Activated CD8-positive, alpha-beta memory T cell treated with anti-CD3 and anti-CD28 coated beads for 48 hours (primary cell): ENCODE measurements at regions not wholly inside any gene's neighbourhood (a gene's known extent, or its start where the extent isn't known, plus 50 kb on each side); places are given as distances from the start of the nearest gene placed in this dataset.
A peak's percentile ranks its signal among the peaks of the same experiment; 100 is the strongest.
"Not testable (repeated sequence)": the region's sequence is repeated elsewhere in the genome, so short reads cannot be mapped to it uniquely, and the experiment has no call there.

Experiments
- DNase-seq, 3 experiments: peaks; one replicate each; pipeline ENCODE4 v3.0.0-alpha.2; 2020; ENCODE audit warnings: low read depth in 2 of 3, low spot score in 2 of 3

DNA sequence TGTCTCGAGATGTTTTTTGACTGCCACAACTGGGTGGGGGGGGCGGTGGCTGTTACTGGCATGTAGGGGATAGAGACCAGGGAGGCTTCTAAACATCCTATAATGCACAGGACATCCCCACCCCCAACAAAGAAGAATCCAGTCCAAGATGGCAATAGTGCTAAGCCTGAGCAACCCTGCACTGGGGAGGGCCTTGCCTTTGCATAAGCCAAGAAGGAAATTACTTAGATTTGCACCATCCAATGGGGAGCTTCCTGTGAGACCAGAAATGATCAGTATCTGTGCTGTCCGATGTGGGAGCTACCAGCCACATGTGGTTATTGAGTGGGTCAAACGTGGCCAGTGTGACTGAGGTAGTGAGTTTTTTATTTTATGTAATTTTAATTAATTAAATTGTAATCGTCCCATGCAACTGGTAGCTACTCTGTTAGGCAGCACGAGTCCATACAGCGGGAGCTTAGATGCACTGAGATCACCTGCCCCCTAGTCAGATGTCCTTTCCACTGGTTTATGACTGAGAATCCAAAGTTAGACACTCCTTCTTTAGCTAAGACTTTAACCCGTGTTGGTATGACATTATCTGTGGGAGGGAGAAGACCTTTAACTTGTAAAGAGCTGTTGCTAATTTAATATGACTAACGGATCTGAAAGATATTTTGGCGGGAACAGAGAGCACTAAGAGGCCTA, 97.4 kb upstream of the NEDD9 start:
- no peak for DNase-seq

DNA sequence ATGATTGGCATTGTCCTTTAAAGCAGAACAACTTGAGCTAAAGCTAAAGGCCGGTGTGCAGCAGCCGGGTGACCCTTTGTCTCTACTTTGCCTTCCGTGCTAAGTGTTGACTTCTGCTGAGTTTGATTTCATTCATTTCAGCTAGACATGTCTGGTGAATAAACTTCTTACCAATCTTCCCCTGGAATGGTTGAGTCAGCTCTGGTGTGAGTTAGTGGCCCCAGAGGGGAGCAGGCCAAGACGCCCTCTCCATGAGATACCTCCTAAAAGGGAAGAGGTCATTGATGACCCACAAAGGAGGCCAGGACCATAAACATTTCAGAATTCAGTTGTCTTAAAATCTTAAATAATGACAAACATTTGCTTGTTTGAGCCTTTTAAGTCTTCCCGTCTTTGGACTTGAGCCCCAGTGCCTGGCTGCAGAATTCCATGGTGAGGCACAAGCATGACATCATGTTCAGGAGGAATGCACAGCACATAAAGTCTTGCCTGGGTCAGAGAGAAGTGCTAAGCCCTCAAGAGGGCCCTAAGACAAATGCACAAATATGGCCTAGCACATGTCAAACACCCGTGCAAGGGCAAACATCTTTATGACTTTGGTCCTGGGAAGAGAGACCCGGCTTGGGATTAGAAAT, 96.3 kb upstream of the NEDD9 start:
- no peak for DNase-seq

DNA sequence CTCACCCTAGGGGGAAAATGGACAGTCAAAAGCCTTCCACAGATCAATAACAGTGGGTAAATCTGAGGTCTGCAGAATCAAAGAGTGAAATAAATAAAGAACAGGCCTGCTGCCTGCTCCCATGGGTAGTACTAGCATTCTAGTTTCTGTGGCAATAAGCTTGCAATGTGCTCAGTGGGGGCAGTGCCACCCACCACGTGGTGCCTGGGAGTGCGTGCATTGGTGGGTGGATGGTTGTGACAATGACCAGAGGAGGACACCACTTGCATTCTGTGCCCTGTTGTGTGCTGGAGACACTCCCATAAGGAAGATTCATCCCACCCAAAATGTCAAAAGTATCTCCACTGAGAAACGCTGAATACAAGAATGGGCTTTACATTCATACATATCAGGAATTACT, 95.5 kb upstream of the NEDD9 start:
- no peak for DNase-seq

DNA sequence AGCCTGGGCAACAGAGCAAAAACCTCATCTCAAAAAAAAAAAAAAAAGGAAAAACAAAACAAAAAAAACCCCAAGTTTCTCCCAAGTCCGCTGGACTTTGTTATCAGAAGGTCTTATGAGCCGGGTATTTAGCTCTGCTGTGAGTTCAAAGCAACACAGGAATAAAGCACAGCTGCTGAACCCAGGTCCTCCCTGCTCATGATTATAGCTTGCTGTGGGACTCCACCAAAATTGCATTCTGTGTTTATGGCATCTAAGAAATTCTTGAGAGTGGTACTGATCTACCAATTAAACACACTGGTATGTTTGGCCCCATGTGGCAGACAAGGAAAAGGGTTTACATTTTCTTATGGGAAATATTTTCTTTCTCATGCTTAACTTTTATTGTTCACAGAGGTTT, 93.6 kb upstream of the NEDD9 start:
- no peak for DNase-seq

DNA sequence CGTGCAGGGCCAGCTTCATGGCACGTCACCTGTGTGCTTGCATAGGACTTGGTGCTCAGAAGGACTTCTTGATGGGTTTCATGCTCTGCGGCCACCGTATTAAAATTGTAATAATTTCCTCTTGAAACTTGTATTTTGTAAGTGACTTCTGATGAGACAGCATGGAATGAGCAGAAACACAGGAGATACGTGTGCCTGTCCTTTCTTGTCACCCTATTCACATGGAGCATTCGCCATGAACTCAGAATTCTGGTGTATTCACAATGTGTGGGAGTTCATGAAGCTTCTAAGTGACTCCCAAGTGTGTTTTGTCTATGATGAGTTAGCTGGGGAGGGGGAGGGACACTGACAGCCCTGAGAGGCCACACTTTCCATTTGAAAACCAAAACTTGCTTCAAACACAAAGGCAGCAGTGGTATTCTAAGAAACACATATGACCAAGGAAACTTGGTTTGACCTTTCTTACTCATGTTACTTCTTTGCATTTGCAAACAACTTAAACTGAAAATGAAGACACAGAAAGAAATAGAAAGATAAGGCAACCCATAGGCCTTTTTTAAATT, 92.1 kb upstream of the NEDD9 start:
- peak in 1 of 3 experiments; percentile 23 for DNase-seq

DNA sequence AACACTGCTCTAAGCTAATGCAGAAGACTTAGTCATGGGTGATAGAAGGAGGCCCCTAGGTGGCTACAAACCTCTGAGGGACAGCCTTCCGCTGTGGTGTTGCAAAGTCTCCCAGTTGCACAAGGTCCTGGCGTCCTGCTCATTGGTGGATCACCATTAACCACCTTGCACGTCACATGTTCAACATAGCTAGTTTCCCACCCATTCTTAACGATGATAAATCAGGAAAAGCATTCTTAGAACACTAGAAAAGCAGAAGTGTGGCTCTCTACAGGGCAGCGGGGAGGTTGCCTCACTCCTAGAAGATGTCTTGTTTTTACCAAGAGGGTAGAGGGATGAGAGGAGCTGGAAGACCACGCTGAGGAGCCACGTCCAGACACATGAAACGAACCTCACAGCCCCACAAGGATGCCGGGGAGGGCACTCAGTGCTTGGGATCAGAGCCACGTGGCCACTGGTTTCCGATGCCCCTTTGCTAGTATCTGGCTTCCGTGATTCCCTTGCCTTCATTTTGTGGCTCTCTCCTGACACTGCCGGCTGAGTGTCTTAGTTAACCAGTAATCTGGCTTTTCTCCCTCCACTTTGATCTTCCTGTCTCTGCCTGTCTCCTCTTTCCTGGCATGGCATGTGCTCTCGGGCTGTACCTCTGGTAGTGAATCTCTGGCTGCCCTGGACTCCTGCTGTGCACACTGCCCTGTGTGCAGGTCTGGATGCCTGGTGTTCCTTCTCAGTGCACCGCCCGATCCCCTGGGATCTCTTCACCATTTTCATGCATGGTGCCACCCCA, 91.4 kb upstream of the NEDD9 start:
- no peak for DNase-seq

DNA sequence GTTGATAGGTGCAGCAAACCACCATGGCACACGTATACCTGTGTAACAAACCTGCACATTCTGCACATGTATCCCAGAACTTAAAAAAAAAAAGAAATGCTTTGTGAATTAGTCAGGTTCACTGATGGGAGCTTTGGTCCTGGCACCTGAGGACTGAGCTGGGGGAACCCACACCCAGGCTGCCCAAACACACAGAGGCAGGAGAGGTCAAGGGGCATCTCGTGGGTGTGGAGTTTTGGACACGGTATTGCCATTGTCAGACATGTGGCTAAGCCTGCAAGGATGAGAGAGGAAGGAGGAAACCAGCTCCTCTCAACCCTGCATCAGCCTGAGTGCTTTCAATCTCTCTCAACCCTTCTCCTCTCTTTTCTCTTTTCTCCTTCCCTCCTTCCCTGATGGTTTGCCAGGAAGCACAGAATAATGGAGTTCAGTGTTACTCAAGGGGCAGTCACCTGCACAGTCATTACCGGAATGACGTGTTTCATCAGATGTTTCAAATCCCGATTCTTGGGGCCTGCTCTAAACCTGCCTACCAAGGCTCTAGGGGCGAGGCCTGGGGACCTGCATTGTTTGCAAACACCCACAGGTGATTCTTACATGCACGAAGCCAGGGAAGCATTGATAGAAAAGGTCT, 89.9 kb upstream of the NEDD9 start:
- DNase-seq: no peak

DNA sequence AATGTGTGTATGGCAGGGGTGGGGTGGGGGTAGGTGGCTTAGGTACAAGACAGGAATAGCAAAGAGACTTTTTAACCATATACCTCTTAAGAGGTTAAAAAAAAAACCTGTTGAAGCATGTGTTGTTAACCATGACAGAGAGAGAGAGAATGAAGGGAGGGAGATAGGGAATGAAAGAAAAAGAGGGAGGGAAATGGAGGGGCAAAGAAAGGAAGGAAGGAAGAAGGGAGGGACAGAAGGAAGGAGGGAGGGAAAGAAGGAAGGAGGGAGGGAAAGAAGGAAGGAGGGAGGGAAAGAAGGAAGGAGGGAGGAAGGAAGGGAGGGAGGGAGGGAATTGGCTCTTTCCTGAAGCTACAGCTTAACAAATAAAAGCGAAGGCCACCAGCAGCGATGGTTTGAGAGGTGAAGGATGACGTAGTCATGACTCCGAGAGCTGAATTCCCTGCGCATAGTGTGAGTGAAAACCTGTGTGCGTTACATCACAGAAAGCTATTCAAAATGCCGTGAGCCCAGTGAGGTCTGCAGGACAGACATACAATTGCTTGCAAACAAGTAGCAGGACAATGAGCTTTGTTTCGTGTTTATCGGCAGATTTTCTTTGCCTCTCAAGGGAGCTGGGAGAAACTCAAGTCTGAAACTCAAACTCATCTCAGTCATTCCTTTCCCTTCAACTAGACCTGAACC, 88.6 kb upstream of the NEDD9 start:
- DNase-seq: no peak

DNA sequence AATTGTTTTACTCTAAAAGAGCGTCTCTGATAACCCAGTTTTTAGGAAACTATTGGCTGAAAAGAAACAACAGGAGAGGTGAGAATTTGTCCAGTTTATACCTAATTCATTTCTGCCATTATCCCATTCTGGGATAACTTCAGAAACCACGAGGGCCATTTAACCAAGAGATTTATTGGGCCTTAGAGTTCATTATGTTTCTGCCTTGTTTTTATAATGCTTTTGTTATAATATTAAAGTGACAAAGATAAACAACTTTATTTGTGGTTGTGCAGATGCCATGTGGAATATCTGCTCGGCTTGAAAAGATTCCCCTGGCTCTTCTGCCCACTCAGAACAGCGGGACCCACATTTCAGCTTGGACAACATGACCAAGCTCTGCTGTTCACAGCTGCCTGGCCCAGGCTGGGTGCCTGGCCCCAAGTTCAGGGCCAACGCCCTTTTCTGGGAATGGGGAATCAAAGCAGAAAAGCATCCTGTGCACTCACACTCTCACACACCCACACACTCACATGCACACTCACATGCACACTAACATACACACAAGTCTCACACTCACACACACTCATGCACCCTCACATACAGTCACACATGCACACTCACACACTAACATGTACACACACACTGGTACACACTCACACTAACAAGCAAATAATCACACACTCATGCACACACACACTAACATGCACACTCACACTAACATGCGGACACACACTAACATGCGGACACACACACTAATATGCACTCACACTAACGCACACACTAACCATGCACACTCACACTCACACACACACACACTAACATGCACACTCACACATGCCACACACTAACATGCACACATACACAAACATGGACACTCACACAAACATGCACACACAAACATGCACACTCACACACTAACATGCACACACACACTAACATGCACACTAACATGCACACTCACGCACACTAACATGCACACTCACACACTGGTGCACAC, 86.7 kb upstream of the NEDD9 start:
- DNase-seq: no peak

DNA sequence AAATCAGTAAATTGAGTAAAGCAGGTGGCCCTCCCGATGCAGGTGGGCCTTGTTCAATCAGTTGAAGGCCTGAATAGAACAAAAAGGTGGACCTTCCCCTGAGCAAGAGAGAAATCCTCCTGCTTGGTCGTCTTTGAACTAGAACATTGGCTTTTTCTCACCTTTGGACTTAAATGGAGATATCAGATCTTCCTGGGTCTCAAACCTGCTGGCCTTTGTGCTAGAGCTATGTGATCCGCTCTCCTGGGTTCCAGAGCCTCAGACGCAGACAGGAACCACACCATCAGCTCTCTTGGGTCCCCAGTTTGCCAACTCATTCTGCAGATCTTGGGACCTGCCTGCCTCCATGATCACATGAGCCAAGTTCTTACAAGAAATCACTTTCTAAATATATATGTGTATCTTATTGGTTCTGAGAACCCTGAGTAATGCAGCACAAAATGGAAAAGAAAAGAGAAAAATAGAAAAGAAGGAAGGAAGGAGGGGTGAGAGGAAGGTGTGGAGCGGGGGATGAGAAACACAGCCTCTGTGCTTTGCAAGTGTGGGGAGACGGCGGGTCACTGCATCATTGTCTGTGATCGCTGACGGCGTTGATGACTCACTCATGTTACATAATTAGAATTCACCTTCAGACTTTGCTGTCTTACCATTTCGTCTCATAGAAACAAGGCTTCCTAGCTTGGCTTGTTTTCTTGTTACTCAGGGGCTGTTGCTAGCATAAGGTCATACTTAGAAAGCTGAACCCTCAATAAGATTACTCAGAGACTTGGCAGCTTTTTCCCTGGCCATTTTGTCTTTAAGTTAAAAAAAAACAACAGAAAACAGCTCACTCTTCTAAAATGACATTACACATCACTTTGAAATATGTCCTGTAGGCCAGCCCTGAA, 85.7 kb upstream of the NEDD9 start:
- DNase-seq: peak in 1 of 3 experiments; percentile 36

DNA sequence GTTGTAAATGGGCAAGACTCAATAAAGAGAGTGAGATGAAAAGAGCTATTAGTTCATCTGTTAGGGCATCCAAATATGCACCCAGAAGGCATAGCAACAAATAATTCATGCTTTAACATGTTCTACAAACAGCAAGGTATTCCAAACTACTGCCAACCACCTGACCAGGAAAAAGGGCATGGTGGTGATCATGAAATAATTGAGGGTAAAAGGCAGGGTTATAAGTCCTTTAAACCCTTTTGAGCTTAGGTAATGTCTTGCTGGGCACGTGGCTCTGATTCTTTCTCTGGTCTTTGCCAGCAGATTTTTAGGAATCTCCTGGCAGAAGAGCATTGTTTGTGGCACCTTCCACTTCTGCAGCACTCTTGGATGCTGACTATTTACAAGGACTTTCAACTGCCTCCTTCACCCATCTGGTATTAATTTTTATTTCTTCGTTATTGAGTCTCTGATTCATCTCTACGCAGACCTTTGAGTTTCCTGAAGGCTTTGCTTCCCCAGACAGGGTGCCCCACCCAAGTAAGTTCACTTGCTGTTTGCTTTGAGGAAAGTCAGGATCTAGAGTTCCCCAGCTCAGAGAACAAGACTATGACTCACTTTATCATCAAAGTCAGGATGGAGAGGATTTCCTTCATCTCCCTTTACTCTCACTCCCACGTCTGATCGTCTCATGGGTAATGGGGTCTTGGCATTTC, 83.4 kb upstream of the NEDD9 start:
- DNase-seq: no peak

DNA sequence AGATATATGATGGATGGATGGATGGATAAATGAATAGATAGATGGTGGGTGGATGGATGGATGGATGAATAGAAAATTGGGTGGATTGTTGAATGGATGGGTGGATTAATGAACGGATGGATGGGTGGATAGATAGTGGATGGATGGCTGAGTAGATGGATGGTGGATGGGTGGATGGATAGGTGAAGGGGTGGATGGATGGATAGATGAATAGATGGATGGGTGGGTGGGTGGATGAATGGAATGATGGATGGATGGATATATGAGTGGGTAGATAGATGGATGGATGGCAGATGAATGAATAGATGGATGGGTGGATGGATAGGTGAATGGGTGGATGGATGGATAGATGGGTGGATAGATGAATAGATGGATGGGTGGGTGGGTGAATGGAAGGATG, 80.7 kb upstream of the NEDD9 start:
- DNase-seq: no peak

DNA sequence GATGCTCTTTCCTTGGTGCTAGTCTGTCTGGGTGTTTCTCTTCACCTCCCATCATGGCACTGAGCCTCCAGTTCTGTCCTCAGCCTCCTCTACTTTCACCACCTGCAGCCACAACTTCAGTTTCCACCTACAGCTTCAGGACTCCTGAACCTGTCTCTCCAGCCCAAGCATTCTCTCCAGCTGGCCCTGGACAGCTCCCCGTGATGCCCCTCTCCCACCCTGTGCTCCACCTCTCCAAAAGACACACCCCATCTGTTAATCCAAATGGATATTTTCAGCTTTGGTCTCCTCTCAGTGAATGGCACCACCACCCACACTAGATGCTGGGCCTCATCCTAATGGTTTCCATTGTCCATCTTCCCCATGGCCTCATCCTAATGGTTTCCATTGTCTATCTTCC, 79.5 kb upstream of the NEDD9 start:
- no peak for DNase-seq

DNA sequence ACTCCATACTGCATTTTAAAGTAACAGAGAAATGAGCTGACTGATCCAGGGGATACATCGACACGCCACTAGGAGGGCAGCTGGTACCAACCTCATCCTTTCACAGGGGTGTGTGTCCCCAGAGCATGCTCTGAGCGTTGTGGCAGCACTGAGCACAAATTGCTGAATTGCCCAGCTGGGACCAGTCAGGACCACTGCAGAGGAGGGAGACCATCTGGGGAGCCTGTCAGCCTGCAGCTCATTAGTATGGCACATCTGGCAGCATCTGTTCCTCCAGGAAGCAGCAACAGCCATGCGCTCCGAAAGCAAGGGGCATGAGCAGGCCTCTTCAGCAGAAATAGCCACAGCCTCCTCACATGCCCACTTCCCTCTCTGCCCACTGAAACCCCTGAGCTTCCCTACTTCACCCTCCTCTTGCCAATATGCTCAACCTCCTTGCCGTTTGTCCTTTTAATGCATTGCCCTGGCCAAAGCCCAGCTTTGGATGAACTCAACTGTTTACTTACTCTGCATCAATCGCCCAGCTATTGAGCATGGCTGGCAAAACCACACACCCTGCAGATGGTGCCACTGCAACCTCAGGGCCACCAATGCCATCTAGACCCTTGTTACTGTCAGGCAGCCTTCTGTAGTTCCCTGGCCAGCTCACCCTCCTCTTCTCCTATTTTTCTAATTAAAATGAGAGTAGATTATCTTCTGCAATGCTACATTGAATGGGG, 77.6 kb upstream of the NEDD9 start:
- no peak for DNase-seq

DNA sequence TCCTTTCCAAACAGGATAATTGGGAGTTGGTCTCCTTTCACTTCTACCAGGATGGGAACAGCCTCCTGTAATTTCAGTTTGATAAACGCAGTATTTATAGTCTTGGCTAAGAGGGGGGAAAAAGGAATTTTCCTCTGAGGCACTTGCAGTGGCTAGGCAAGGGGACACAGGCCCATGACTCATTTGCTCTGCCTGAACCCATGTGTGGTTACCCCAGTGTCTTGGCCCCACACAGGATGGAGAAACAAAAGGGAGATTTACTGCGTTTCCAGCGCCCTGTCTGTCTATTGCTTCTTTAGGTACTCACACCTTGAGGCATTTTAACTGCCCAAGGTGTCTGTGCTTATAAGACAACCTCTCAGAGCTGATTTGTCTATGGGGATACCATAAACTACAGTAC, 74.8 kb upstream of the NEDD9 start:
- no peak for DNase-seq

DNA sequence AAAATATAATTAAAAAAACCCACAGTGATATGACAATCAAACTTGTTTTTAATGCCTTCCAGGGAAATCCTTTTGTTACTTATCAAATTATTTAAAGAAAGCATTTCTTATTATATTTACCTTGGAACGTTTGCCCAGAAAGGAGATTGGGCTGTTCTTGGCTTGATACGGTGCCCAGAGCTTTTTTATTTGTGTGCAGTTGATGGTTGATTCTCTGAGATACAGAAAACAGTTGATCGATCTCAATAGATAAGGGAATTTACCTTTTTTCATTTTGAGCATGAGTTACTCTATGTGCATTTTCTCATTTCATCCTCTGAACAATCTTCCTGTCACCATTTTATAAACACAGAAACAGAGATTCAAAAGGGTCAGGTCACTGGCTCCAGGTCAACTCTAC, 72.5 kb upstream of the NEDD9 start:
- DNase-seq: no peak

DNA sequence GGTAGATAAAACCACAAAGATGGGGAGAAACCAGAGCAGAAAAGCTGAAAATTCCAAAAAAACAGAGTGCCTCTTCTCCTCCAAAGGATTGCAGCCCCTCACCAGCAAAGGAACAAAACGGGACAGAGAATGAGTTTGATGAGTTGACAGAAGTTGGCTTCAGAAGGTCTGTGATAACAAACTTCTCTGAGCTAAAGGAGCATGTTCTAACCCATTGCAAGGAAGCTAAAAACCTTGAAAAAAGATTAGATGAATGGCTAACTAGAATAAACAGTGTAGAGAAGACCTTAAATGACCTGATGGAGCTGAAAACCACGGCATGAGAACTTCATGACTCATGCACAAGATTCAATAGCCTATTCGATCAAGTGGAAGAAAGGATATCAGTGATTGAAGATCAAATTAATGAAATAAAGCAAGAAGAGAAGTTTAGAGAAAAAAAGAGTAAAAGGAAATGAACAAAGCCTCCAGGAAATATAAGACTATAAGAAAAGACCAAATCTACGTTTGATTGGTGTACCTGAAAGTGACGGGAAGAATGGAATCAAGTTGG, 67.5 kb upstream of the NEDD9 start:
- DNase-seq: not testable (repeated sequence)
